ENCODE measurements at regions not wholly inside any gene's neighbourhood (a gene's known extent, or its start where the extent isn't known, plus 50 kb on each side); places are given as distances from the start of the nearest gene placed in this dataset.

- no peaks in the 10 kb centered on the region for H3K27me3 Mint-ChIP-seq (ENCODE audit: low read depth)
- no peaks in the 10 kb centered on the region for H3K9me3 Mint-ChIP-seq
- no peaks in the 10 kb centered on the region for H3K36me3 Mint-ChIP-seq (ENCODE audit: low read depth)
- no peaks in the 10 kb centered on the region for H3K4me1 Mint-ChIP-seq (ENCODE audit: low read depth)
- no peak overlapping the region for H3K4me3 Mint-ChIP-seq
- H3K27ac Mint-ChIP-seq, result no peak overlapping the region
Measured at GRCh38 chr12:77777274-77777673, 53.4 kb upstream of the NAV3 start.

- Mint-ChIP-seq H3K36me3 (ENCODE audit: low read depth) (no peaks in the 10 kb centered on the region), H3K27me3 (ENCODE audit: low read depth) (no peaks in the 10 kb centered on the region), H3K4me1 (ENCODE audit: low read depth) (no peaks in the 10 kb centered on the region), H3K27ac (no peak overlapping the region), H3K9me3 (no peaks in the 10 kb centered on the region), H3K4me3 (no peak overlapping the region)
Measured at GRCh38 chr12:77774761-77775160, 55.9 kb upstream of the NAV3 start.

GRCh38 chr12:77772676-77773298, 57.9 kb upstream of the NAV3 start:
- no peak overlapping the region for H3K27ac Mint-ChIP-seq
- H3K27me3 Mint-ChIP-seq (ENCODE audit: low read depth), result no peaks in the 10 kb centered on the region
- H3K4me1 Mint-ChIP-seq (ENCODE audit: low read depth), result no peaks in the 10 kb centered on the region
- no peak overlapping the region for H3K4me3 Mint-ChIP-seq
- H3K36me3 Mint-ChIP-seq (ENCODE audit: low read depth), result no peaks in the 10 kb centered on the region
- H3K9me3 Mint-ChIP-seq, result peaks cover 4% of the 10 kb centered on the region

GRCh38 chr12:77768558-77768957, 62.1 kb upstream of the NAV3 start:
- Mint-ChIP-seq H3K36me3 (ENCODE audit: low read depth) (no peaks in the 10 kb centered on the region), H3K4me1 (ENCODE audit: low read depth) (no peaks in the 10 kb centered on the region), H3K27me3 (ENCODE audit: low read depth) (no peaks in the 10 kb centered on the region), H3K27ac (no peak overlapping the region), H3K9me3 (peaks cover 9% of the 10 kb centered on the region), H3K4me3 (no peak overlapping the region)

- Mint-ChIP-seq H3K27ac (no peak overlapping the region), H3K9me3 (peaks cover 12% of the 10 kb centered on the region)
Measured at GRCh38 chr12:77767756-77768343, 62.8 kb upstream of the NAV3 start.

GRCh38 chr12:77767335-77767734, 63.4 kb upstream of the NAV3 start:
- peaks cover 13% of the 10 kb centered on the region for H3K9me3 Mint-ChIP-seq
- H3K36me3 Mint-ChIP-seq (ENCODE audit: low read depth), result no peaks in the 10 kb centered on the region

More at GRCh38 chr12:77767756-77768343, 62.8 kb upstream of the NAV3 start:
- no peaks in the 10 kb centered on the region for H3K27me3 Mint-ChIP-seq (ENCODE audit: low read depth)
- no peaks in the 10 kb centered on the region for H3K4me1 Mint-ChIP-seq (ENCODE audit: low read depth)
- no peak overlapping the region for H3K4me3 Mint-ChIP-seq
- H3K36me3 Mint-ChIP-seq (ENCODE audit: low read depth), result no peaks in the 10 kb centered on the region

GRCh38 chr12:77766224-77766623, 64.5 kb upstream of the NAV3 start:
- Mint-ChIP-seq H3K27ac (no peak overlapping the region), H3K4me3 (no peak overlapping the region), H3K9me3 (peaks cover 13% of the 10 kb centered on the region), H3K36me3 (ENCODE audit: low read depth) (no peaks in the 10 kb centered on the region), H3K4me1 (ENCODE audit: low read depth) (no peaks in the 10 kb centered on the region), H3K27me3 (ENCODE audit: low read depth) (no peaks in the 10 kb centered on the region)

More at GRCh38 chr12:77767335-77767734, 63.4 kb upstream of the NAV3 start:
- Mint-ChIP-seq H3K27ac (no peak overlapping the region), H3K27me3 (ENCODE audit: low read depth) (no peaks in the 10 kb centered on the region), H3K4me1 (ENCODE audit: low read depth) (no peaks in the 10 kb centered on the region), H3K4me3 (no peak overlapping the region)

GRCh38 chr12:77761286-77761685, 69.4 kb upstream of the NAV3 start:
- Mint-ChIP-seq H3K4me1 (ENCODE audit: low read depth) (no peaks in the 10 kb centered on the region), H3K36me3 (ENCODE audit: low read depth) (no peaks in the 10 kb centered on the region), H3K27ac (no peak overlapping the region), H3K4me3 (no peak overlapping the region), H3K27me3 (ENCODE audit: low read depth) (no peaks in the 10 kb centered on the region), H3K9me3 (peaks cover 9% of the 10 kb centered on the region)

- Mint-ChIP-seq H3K27me3 (ENCODE audit: low read depth) (no peaks in the 10 kb centered on the region), H3K4me3 (no peak overlapping the region), H3K4me1 (ENCODE audit: low read depth) (no peaks in the 10 kb centered on the region), H3K36me3 (ENCODE audit: low read depth) (no peaks in the 10 kb centered on the region), H3K27ac (no peak overlapping the region), H3K9me3 (peaks cover 8% of the 10 kb centered on the region)
Measured at GRCh38 chr12:77760271-77761025, 70.2 kb upstream of the NAV3 start.

GRCh38 chr12:77754086-77754485, 76.6 kb upstream of the NAV3 start:
- Mint-ChIP-seq H3K36me3 (ENCODE audit: low read depth) (no peaks in the 10 kb centered on the region), H3K27me3 (ENCODE audit: low read depth) (no peaks in the 10 kb centered on the region), H3K4me3 (no peak overlapping the region), H3K27ac (no peak overlapping the region), H3K9me3 (no peaks in the 10 kb centered on the region), H3K4me1 (ENCODE audit: low read depth) (no peaks in the 10 kb centered on the region)

- no peak overlapping the region for H3K4me3 Mint-ChIP-seq
- no peaks in the 10 kb centered on the region for H3K9me3 Mint-ChIP-seq
- no peaks in the 10 kb centered on the region for H3K4me1 Mint-ChIP-seq (ENCODE audit: low read depth)
- no peak overlapping the region for H3K27ac Mint-ChIP-seq
- H3K36me3 Mint-ChIP-seq (ENCODE audit: low read depth), result no peaks in the 10 kb centered on the region
- no peaks in the 10 kb centered on the region for H3K27me3 Mint-ChIP-seq (ENCODE audit: low read depth)
Measured at GRCh38 chr12:77751939-77752338, 78.8 kb upstream of the NAV3 start.

- Mint-ChIP-seq H3K36me3 (ENCODE audit: low read depth) (no peaks in the 10 kb centered on the region), H3K27ac (peak overlapping the region; percentile 7), H3K4me1 (ENCODE audit: low read depth) (peaks cover 6% of the 10 kb centered on the region), H3K9me3 (no peaks in the 10 kb centered on the region), H3K27me3 (ENCODE audit: low read depth) (no peaks in the 10 kb centered on the region), H3K4me3 (no peak overlapping the region)
Measured at GRCh38 chr12:77746096-77746495, 84.6 kb upstream of the NAV3 start.

GRCh38 chr12:77745624-77746023, 85.1 kb upstream of the NAV3 start:
- no peak overlapping the region for H3K4me3 Mint-ChIP-seq
- no peaks in the 10 kb centered on the region for H3K9me3 Mint-ChIP-seq
- peaks cover 6% of the 10 kb centered on the region for H3K4me1 Mint-ChIP-seq (ENCODE audit: low read depth)
- no peaks in the 10 kb centered on the region for H3K36me3 Mint-ChIP-seq (ENCODE audit: low read depth)
- no peaks in the 10 kb centered on the region for H3K27me3 Mint-ChIP-seq (ENCODE audit: low read depth)
- no peak overlapping the region for H3K27ac Mint-ChIP-seq

GRCh38 chr12:77742631-77743030, 88.1 kb upstream of the NAV3 start:
- Mint-ChIP-seq H3K27ac (no peak overlapping the region), H3K36me3 (ENCODE audit: low read depth) (no peaks in the 10 kb centered on the region), H3K27me3 (ENCODE audit: low read depth) (no peaks in the 10 kb centered on the region), H3K9me3 (no peaks in the 10 kb centered on the region), H3K4me1 (ENCODE audit: low read depth) (peaks cover 6% of the 10 kb centered on the region), H3K4me3 (no peak overlapping the region)

GRCh38 chr12:77741974-77742517, 88.6 kb upstream of the NAV3 start:
- Mint-ChIP-seq H3K4me3 (no peak overlapping the region), H3K27me3 (ENCODE audit: low read depth) (no peaks in the 10 kb centered on the region), H3K36me3 (ENCODE audit: low read depth) (no peaks in the 10 kb centered on the region), H3K27ac (no peak overlapping the region), H3K9me3 (no peaks in the 10 kb centered on the region), H3K4me1 (ENCODE audit: low read depth) (peaks cover 6% of the 10 kb centered on the region)
